ENCODE measurements at regions not wholly inside any gene's neighbourhood (a gene's known extent, or its start where the extent isn't known, plus 50 kb on each side); places are given as distances from the start of the nearest gene placed in this dataset.

GRCh38 chr20:47906348-47906660 is 121.0 kb upstream of the SULF2 start:
- TF ChIP-seq, protein P1, sequence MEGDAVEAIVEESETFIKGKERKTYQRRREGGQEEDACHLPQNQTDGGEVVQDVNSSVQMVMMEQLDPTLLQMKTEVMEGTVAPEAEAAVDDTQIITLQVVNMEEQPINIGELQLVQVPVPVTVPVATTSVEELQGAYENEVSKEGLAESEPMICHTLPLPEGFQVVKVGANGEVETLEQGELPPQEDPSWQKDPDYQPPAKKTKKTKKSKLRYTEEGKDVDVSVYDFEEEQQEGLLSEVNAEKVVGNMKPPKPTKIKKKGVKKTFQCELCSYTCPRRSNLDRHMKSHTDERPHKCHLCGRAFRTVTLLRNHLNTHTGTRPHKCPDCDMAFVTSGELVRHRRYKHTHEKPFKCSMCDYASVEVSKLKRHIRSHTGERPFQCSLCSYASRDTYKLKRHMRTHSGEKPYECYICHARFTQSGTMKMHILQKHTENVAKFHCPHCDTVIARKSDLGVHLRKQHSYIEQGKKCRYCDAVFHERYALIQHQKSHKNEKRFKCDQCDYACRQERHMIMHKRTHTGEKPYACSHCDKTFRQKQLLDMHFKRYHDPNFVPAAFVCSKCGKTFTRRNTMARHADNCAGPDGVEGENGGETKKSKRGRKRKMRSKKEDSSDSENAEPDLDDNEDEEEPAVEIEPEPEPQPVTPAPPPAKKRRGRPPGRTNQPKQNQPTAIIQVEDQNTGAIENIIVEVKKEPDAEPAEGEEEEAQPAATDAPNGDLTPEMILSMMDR (IDR thresholded peaks at IDR 0.05), result no peak
- TF ChIP-seq POLR2A (IDR thresholded peaks at IDR 0.05; ENCODE audit: low read depth) (no peak), EP300 (IDR thresholded peaks at IDR 0.05) (no peak)
